Stomach (tissue), 8 donors: ENCODE measurements at regions not wholly inside any gene's neighbourhood (a gene's known extent, or its start where the extent isn't known, plus 50 kb on each side); places are given as distances from the start of the nearest gene placed in this dataset.

Source experiments
- DNase-seq, 2 donors: peaks; one replicate each; pipeline versions ENCODE4 v3.0.0 to v3.0.0-alpha.2; 2013 to 2019
- H3K27ac ChIP-seq, 5 donors: fragments of 200-600 bp in 4 of 5; sonication (generic) in 4 of 5; one replicate each; pipeline ENCODE4 v1.5.1; 2013 to 2019; ENCODE audit warnings: mild to moderate bottlenecking in 1 of 5, moderate library complexity in 1 of 5
- H3K27me3 ChIP-seq, 3 donors: fragments of 200-600 bp; sonication (generic); one replicate each; pipeline ENCODE4 v1.5.1; 2017 to 2019; ENCODE audit warnings: mixed run types in 1 of 3
- H3K36me3 ChIP-seq, 4 donors: fragments of 200-600 bp; sonication (generic); 1 replicate in 3 of 4; 2 replicates in 1 of 4; pipeline ENCODE4 v1.5.1; 2016 to 2019
- H3K4me1 ChIP-seq, 4 donors: fragments of 200-600 bp; sonication (generic); one replicate each; pipeline ENCODE4 v1.5.1; 2016 to 2019
- H3K4me3 ChIP-seq, 4 donors: fragments of 200-600 bp; sonication (generic) in 3 of 4; one replicate each; pipeline ENCODE4 v1.5.1; 2016 to 2019; ENCODE audit warnings: mild to moderate bottlenecking in 1 of 4
- H3K9me3 ChIP-seq, 4 donors: fragments of 200-600 bp; sonication (generic); one replicate each; pipeline ENCODE4 v1.5.1; 2016 to 2019
- CTCF ChIP-seq, 7 experiments: fragments of 450-650 bp in 4 of 7; fragments of 200-600 bp in 3 of 7; sonication (generic) in 3 of 7; IDR thresholded peaks; one replicate each; pipeline ENCODE4 v1.5.1; 2016 to 2019; ENCODE audit warnings: antibody characterized with exemption in 7 of 7, control low read depth in 2 of 7, mild to moderate bottlenecking in 1 of 7
- EP300 ChIP-seq: sonication (generic); formaldehyde crosslinking; IDR thresholded peaks from one replicate; pipeline ENCODE4 v1.6.1; 2017; ENCODE audit warnings: antibody characterized with exemption
- POLR2A ChIP-seq, 4 donors: fragments of 450-650 bp; IDR thresholded peaks; one replicate each; pipeline ENCODE4 v1.6.1; 2016; ENCODE audit warnings: antibody characterized with exemption in 4 of 4, control low read depth in 2 of 4, mild to moderate bottlenecking in 1 of 4, moderate library complexity in 1 of 4
- POLR2AphosphoS5 ChIP-seq, 3 donors: sonication (generic); formaldehyde crosslinking; IDR thresholded peaks; one replicate each; pipeline ENCODE4 v1.6.1; 2016; ENCODE audit warnings: antibody characterized with exemption in 3 of 3
- WGBS, 5 donors: extraction: QIAGEN DNeasy Blood & Tissue Kit in 3 of 5; methylation state at CpG; one replicate each; pipeline versions ENCODE4 v1.1.5 to v1.1.7; 2013 to 2018; 5-methylcytosine and 5-hydroxymethylcytosine counted together
- intact Hi-C: fragments of 100-400 bp; cut with DNase I; formaldehyde crosslinking; loops from one replicate; pipeline ENCODE4 v1.15.1; 2023; ENCODE audit warnings: low total_unique reads
- donor health status: healthy with polysubstance abuse.
- donor health status: Bipolar disorder and iron deficiency.
- donor health status: healthy.

DNA sequence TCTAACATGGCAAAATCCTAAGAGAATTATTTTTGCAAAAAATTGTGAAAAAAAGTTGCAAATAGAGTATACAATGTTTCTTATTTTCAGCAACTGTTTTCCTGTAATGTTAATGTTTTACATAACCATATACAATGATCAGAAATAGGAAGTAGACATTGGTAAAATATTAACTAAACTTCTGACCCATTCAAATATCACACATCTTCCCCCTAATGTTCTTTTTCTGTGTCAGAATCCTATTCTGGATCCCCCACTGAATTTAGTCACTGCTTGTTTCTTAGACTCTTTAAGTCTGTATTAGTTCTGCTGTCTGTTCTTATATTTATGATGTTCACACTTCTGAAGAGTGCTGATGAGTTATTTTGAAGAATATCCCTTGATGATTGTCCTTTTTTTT is 62.0 kb downstream of the HFE start:
- no peaks in the 10 kb centered on the region for H3K4me1 ChIP-seq
- TF ChIP-seq EP300 (no peak), POLR2A (IDR thresholded peaks at IDR 0.05) (no peak), CTCF (IDR thresholded peaks at IDR 0.05) (no peak), POLR2AphosphoS5 (IDR thresholded peaks at IDR 0.05) (no peak)
- H3K9me3 ChIP-seq: no peaks in the 10 kb centered on the region
- H3K27me3 ChIP-seq: no peaks in the 10 kb centered on the region
- intact Hi-C loops: no loop called here
- DNase-seq: no peak
- no peak overlapping the region for H3K4me3 ChIP-seq
- H3K36me3 ChIP-seq: no peaks in the 10 kb centered on the region
- no peak overlapping the region for H3K27ac ChIP-seq

- no peaks in the 10 kb centered on the region for H3K36me3 ChIP-seq
- no peak for TF ChIP-seq POLR2AphosphoS5 (IDR thresholded peaks at IDR 0.05)
- TF ChIP-seq POLR2A (IDR thresholded peaks at IDR 0.05): no peak
- TF ChIP-seq EP300: no peak
- TF ChIP-seq CTCF (IDR thresholded peaks at IDR 0.05): no peak
- no peaks in the 10 kb centered on the region for H3K9me3 ChIP-seq
- intact Hi-C loops: no loop called here
- H3K27ac ChIP-seq: no peak overlapping the region
- no peak overlapping the region for H3K4me3 ChIP-seq
- DNase-seq: no peak
- 72 to 79% (median 77%) methylated on average over 6 of the region's 6 CpGs for WGBS, 5 donors
- peaks cover 0 to 19% (median 7%) of the 10 kb centered on the region in 4 donors for H3K4me1 ChIP-seq
- H3K27me3 ChIP-seq: no peaks in the 10 kb centered on the region
Measured at GRCh38 chr6:26152226-26153101, 65.2 kb downstream of the HFE start.

DNA sequence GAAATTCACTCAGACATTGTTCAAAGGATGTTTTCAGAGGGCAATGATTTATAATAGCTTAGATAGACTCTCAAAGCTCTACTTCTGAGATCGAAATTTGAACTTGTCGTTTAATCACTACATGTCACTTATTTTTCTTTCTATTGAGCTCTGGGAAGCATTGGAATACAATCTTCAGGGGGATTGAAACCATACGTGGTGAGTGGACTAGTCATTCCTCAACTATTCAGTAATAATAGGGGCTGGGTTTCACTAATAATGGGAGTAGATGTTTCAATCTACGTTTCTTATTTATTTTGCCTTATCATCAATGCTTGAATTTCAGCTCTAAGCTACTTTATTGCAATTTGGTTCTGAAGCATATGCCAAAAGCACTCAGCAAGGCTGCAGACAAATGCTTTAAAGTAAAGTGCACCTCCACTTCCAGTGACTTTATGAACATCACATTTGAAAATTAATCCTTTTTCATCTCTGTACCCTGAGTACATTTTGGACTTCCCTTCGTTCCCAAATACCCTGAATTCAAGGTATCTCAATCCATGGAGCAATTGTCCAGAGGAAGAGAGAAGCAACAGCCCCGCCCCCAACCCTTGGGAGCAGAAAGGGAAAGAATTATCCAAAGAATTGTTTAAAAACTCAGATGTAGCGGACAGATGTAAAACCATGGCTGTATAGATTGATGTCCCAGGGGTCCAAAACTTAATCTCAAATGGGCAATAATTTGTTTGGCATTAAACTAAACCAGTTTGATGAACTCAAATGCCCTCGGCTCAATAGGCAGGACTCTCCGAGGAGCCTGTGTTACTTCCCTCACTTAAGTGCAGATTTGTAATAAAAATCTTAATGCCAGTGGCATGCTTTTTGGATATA is 68.1 kb downstream of the HFE start:
- Histone ChIP-seq H3K4me1 (peaks cover 9 to 32% (median 19%) of the 10 kb centered on the region in 4 donors), H3K36me3 (no peaks in the 10 kb centered on the region), H3K27me3 (no peaks in the 10 kb centered on the region), H3K4me3 (peak overlapping the region; percentile 51 to 90 (median 67)), H3K9me3 (no peaks in the 10 kb centered on the region), H3K27ac (peak overlapping the region; percentile 18 to 100 (median 97))
- intact Hi-C loops: no loop called here
- TF ChIP-seq POLR2AphosphoS5 (IDR thresholded peaks at IDR 0.05) (peak in 1 of 3 donors; percentile 9), CTCF (IDR thresholded peaks at IDR 0.05) (no peak), EP300 (no peak), POLR2A (IDR thresholded peaks at IDR 0.05) (no peak)
- WGBS, 5 donors: 26 to 27% (median 27%) methylated on average over 9 of the region's 9 CpGs
- DNase-seq: peak in 1 of 2 donors; percentile 71

- 0% methylated on average over 18 to 61 of the region's 61 CpGs for WGBS, 5 donors
- Histone ChIP-seq H3K27me3 (no peaks in the 10 kb centered on the region), H3K4me3 (peak overlapping the region; percentile 51 to 90 (median 67)), H3K27ac (peak overlapping the region; percentile 87 to 100 (median 97)), H3K9me3 (no peaks in the 10 kb centered on the region), H3K36me3 (no peaks in the 10 kb centered on the region), H3K4me1 (peaks cover 9 to 39% (median 26%) of the 10 kb centered on the region in 4 donors)
- TF ChIP-seq POLR2A (IDR thresholded peaks at IDR 0.05) (peak in 2 of 4 donors; percentile 98 to 99), EP300 (no peak), CTCF (IDR thresholded peaks at IDR 0.05) (no peak), POLR2AphosphoS5 (IDR thresholded peaks at IDR 0.05) (peak; percentile 99 to 100 (median 100))
- peak; percentile 93 to 98 for DNase-seq
- intact Hi-C loops: no loop called here
Measured at GRCh38 chr6:26156105-26156849, 69.0 kb downstream of the HFE start.
